BLaER1 (cell line): ENCODE measurements at regions not wholly inside any gene's neighbourhood (a gene's known extent, or its start where the extent isn't known, plus 50 kb on each side); places are given as distances from the start of the nearest gene placed in this dataset.
"Not testable (repeated sequence)": the region's sequence is repeated elsewhere in the genome, so short reads cannot be mapped to it uniquely, and the experiment has no call there.

Source experiments
- H3K27ac ChIP-seq: shearing (Covaris generic); formaldehyde crosslinking; 2 replicates; pipeline ENCODE4 v1.8.1; 2022
- H3K27me3 ChIP-seq: shearing (Covaris generic); formaldehyde crosslinking; 2 replicates; pipeline ENCODE4 v1.8.1; 2022
- H3K36me3 ChIP-seq: shearing (Covaris generic); formaldehyde crosslinking; 2 replicates; pipeline ENCODE4 v1.8.1; 2022
- H3K4me1 ChIP-seq: shearing (Covaris generic); formaldehyde crosslinking; 2 replicates; pipeline ENCODE4 v1.8.1; 2022
- H3K4me2 ChIP-seq: shearing (Covaris generic); formaldehyde crosslinking; 2 replicates; pipeline ENCODE4 v1.8.1; 2022
- H3K4me3 ChIP-seq: shearing (Covaris generic); formaldehyde crosslinking; 2 replicates; pipeline ENCODE4 v1.8.1; 2022
- H3K9ac ChIP-seq: shearing (Covaris generic); formaldehyde crosslinking; 2 replicates; pipeline ENCODE4 v1.8.1; 2022
- H3K9me3 ChIP-seq: shearing (Covaris generic); formaldehyde crosslinking; 2 replicates; pipeline ENCODE4 v1.8.1; 2022
- H4K20me1 ChIP-seq: shearing (Covaris generic); formaldehyde crosslinking; 2 replicates; pipeline ENCODE4 v1.8.1; 2022
- Cebpa-rat ChIP-seq: shearing (Covaris generic); IDR thresholded peaks from 2 replicates; pipeline ENCODE4 v1.8.1; 2022

DNA sequence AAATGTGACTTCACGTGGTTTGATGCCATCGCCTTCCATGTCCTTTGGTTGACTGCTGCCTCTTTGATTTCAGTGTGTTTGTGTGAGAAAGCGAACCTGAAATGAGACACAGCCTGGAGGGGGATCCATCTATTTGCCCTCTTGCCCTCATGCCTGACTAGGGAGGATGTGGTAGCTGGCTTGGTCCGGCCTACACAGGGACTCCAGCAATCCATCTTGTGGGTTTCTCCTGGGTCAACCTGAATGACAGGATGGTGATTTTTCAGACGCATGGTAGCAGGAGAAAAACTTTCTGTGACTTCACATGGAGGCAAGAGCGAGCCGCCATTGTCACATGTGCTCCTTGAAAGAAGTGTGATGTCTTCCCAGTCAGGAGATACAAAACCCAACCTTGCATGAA, 117.9 kb upstream of the DNAH14 start:
- Histone ChIP-seq H3K4me1 (no peaks in the 10 kb centered on the region), H3K9ac (no peak overlapping the region), H3K36me3 (no peaks in the 10 kb centered on the region), H3K4me3 (no peak overlapping the region), H4K20me1 (no peaks in the 10 kb centered on the region), H3K9me3 (peaks cover 32% of the 10 kb centered on the region), H3K27me3 (no peaks in the 10 kb centered on the region), H3K4me2 (no peak overlapping the region), H3K27ac (no peak overlapping the region)
- TF ChIP-seq Cebpa-rat: no peak

DNA sequence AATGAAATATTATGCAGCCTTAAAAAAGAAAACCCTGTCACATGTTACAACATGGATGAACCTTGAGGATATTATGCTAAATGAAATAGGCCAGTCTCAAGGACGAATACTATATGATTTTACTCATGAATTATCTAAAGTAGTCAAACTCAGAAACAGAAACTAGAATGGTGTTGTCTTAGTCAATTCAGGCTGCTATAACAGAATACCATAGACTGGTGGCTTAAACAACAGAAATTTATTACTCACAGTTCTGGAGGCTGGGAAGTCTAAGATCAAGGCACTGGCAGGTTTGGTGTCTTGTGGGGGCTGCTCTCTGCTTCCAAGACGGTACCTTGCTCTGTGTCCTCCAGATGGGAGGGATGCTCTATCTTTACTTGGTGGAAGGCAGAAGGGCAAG, 113.8 kb upstream of the DNAH14 start:
- Histone ChIP-seq H3K4me1 (no peaks in the 10 kb centered on the region), H3K27ac (no peak overlapping the region), H3K9ac (no peak overlapping the region), H3K9me3 (peaks cover 36% of the 10 kb centered on the region), H4K20me1 (no peaks in the 10 kb centered on the region), H3K4me3 (no peak overlapping the region), H3K27me3 (no peaks in the 10 kb centered on the region), H3K4me2 (no peak overlapping the region), H3K36me3 (no peaks in the 10 kb centered on the region)
- no peak for TF ChIP-seq Cebpa-rat

DNA sequence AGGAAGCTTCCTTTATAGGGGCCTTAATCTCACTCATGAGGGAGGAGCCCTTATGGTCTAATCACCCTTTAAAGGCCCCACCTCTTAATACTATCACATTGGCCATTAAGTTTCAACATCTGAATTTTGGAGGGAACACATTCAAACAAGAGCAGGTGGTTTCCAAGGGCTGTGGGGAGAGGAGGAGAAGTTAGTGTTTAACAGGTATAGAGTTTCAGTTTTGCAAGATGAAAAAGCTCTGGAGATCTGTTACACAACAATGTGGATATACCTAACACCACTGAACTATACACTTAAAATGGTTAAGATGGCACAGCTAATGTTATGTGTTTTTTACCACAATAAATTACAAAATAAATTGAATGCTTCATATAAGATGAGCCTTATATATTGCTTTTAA, 113.4 kb upstream of the DNAH14 start:
- Histone ChIP-seq H3K27ac (no peak overlapping the region), H3K9ac (no peak overlapping the region), H3K9me3 (peaks cover 36% of the 10 kb centered on the region), H3K36me3 (no peaks in the 10 kb centered on the region), H3K27me3 (no peaks in the 10 kb centered on the region), H3K4me2 (no peak overlapping the region), H3K4me1 (no peaks in the 10 kb centered on the region), H4K20me1 (no peaks in the 10 kb centered on the region), H3K4me3 (no peak overlapping the region)
- TF ChIP-seq Cebpa-rat: no peak

DNA sequence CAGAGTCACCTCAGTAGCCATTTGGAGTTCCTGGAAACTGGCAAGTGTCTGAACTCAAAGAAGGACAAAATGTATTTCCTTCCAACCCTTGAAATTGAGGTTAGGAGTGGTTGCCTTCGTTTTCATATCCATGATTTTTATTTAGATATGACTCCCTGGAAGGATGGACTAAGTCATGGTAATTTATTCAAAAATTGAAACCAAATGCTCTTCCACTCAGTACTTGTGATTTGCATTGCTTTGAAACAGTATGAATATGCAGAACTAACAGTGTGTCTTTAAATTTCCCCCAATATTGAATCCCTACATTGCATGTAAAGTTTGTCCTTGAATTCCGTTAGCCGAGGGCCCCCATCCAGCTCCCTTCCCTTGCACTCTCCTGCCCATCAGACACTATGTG, 112.1 kb upstream of the DNAH14 start:
- Histone ChIP-seq H3K36me3 (no peaks in the 10 kb centered on the region), H3K9ac (no peak overlapping the region), H3K4me2 (no peak overlapping the region), H3K27ac (no peak overlapping the region), H4K20me1 (no peaks in the 10 kb centered on the region), H3K9me3 (peaks cover 42% of the 10 kb centered on the region), H3K4me3 (no peak overlapping the region), H3K27me3 (no peaks in the 10 kb centered on the region), H3K4me1 (no peaks in the 10 kb centered on the region)
- no peak for TF ChIP-seq Cebpa-rat

DNA sequence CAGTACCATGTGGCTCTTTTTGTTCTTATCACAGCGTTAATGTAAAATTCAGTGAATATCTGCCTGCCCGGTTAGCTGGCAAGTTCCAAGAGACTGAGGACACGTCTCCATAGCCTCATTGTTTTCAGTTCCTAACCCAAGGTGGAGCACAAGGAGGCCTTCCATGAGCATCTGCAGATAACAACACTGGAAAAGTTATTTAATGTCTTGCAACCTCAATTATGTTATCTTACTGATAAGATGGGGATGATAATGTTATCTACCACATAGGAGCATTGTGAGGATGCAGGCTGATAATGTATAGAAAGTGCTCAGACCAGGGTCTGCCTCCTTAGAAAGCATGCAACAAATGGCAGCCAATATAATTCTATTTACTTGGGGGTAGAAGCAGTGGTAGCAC, 109.6 kb upstream of the DNAH14 start:
- TF ChIP-seq Cebpa-rat: no peak
- H3K9me3 ChIP-seq: peaks cover 55% of the 10 kb centered on the region
- no peak overlapping the region for H3K9ac ChIP-seq

DNA sequence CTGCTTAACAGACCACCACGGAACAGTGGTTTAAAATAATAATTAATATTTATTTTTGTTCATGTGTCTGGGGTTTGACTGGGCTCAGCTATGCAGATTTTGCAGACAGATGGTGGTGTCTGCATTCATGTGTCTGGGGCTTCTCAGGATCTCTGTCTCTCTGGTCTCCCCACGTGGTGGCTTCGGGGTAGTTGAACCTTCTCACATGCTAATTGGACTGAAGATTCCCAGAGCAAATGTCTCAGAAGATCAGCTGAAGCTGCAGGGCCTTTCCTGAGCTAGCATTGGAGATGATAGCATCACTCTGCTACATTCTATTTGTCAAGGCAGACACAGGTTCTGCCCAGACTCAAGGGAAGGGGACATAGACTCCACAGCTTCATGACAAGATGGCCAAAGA, 109.1 kb upstream of the DNAH14 start:
- no peaks in the 10 kb centered on the region for H3K36me3 ChIP-seq
- no peaks in the 10 kb centered on the region for H3K27me3 ChIP-seq
- H3K9me3 ChIP-seq: peaks cover 57% of the 10 kb centered on the region
- TF ChIP-seq Cebpa-rat: no peak
- H3K4me2 ChIP-seq: no peak overlapping the region
- H3K9ac ChIP-seq: no peak overlapping the region
- no peaks in the 10 kb centered on the region for H4K20me1 ChIP-seq
- H3K4me3 ChIP-seq: no peak overlapping the region
- no peaks in the 10 kb centered on the region for H3K4me1 ChIP-seq
- H3K27ac ChIP-seq: no peak overlapping the region

More for the DNA sequence above, 109.6 kb upstream of the DNAH14 start:
- Histone ChIP-seq H3K4me3 (no peak overlapping the region), H4K20me1 (no peaks in the 10 kb centered on the region), H3K4me2 (no peak overlapping the region), H3K27ac (no peak overlapping the region), H3K27me3 (no peaks in the 10 kb centered on the region), H3K36me3 (no peaks in the 10 kb centered on the region), H3K4me1 (no peaks in the 10 kb centered on the region)

DNA sequence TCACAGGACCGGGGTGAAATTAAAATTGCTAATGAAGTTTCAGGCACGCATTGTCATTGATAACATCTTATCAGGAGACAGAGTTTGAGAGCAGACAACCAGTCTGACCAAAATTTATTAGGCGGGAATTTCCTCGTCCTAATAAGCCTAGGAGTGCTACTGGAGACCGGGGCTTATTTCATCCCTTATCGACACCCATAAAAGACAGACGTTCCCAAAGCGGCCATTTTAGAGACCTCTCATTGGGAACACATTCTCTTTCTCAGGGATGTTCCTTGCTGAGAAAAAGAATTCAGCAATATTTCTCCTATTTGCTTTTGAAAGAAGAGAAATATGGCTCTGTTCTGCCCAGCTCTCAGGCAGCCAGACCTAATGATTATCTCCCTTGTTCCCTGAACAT, 107.7 kb upstream of the DNAH14 start:
- not testable (repeated sequence) for H3K4me2 ChIP-seq, H3K4me3 ChIP-seq, H3K27ac ChIP-seq, H3K9ac ChIP-seq, H3K4me1 ChIP-seq, H3K36me3 ChIP-seq, H3K27me3 ChIP-seq, H4K20me1 ChIP-seq
- peaks cover 57% of the 10 kb centered on the region for H3K9me3 ChIP-seq

DNA sequence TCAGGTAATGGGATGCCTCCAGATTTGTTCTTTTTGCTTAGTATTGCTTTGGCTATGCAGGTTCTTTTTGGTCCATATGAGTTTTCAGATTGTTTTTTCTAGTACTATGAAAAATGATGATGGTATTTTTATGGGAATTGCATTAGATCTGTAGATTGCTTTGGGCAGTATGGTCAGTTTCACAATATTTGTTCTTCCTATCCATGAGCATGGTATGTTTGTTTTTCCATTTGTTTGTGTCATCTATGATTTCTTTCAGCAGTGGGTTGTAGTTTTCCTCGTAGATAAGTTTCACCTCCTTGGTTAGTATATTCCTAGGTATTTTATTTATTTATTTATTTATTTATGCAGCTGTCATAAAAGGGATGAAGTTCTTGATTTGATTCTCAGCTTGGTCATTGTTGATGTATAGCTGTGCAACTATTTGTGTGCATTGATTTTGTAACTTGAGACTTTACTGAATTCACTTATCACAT, 103.9 kb upstream of the DNAH14 start:
- no peaks in the 10 kb centered on the region for H3K36me3 ChIP-seq
- H3K27me3 ChIP-seq: no peaks in the 10 kb centered on the region
- no peak overlapping the region for H3K9ac ChIP-seq
- H3K4me2 ChIP-seq: no peak overlapping the region
- TF ChIP-seq Cebpa-rat: no peak
- no peaks in the 10 kb centered on the region for H4K20me1 ChIP-seq
- H3K9me3 ChIP-seq: peaks cover 43% of the 10 kb centered on the region
- H3K27ac ChIP-seq: no peak overlapping the region
- H3K4me3 ChIP-seq: no peak overlapping the region
- no peaks in the 10 kb centered on the region for H3K4me1 ChIP-seq

DNA sequence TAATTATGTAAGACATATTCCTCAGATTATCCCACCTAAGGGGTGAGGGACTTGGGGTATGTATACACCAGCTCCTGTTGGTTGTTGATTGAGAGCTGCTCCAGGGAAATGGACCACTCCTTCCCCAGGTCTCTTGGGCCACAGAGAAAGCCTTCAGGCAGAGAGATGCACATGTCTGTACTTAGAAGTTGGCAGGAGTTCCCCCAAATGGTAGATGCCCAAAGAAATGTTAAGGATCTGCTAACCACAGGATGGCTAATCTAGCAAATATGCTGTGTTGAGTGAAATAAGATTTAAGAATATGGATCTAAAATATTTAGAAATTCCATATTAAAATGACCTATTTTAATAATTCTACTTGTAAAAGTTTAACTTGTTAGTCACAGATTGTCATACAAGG, 100.8 kb upstream of the DNAH14 start:
- no peak overlapping the region for H3K4me3 ChIP-seq
- no peaks in the 10 kb centered on the region for H3K27me3 ChIP-seq
- no peaks in the 10 kb centered on the region for H3K36me3 ChIP-seq
- peaks cover 26% of the 10 kb centered on the region for H3K9me3 ChIP-seq
- no peak for TF ChIP-seq Cebpa-rat
- H3K4me1 ChIP-seq: no peaks in the 10 kb centered on the region
- H3K27ac ChIP-seq: no peak overlapping the region
- no peak overlapping the region for H3K4me2 ChIP-seq
- H4K20me1 ChIP-seq: no peaks in the 10 kb centered on the region
- no peak overlapping the region for H3K9ac ChIP-seq

DNA sequence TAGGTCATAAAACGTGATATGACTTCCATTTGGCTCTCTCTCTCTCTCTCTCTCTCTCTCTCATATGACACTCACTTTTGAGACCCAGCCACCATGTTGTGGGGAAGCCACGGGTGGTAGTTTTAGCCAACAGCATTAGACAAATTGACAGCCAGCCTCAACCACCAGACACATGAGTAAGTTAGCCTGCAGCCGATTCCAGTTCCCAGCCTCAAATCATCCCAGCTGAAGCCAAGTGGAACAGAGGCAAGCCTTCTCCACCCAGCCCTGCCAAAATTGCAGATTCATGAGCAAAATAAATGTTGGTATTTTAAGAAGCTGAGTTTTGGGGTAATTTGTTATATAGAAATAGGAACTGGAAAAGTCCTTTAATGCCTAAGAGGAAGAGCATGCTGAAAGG, 98.0 kb upstream of the DNAH14 start:
- Histone ChIP-seq H3K4me1 (no peaks in the 10 kb centered on the region), H3K9ac (no peak overlapping the region), H3K36me3 (no peaks in the 10 kb centered on the region), H4K20me1 (no peaks in the 10 kb centered on the region), H3K27ac (no peak overlapping the region), H3K4me3 (no peak overlapping the region), H3K9me3 (peaks cover 13% of the 10 kb centered on the region), H3K27me3 (no peaks in the 10 kb centered on the region), H3K4me2 (no peak overlapping the region)
- no peak for TF ChIP-seq Cebpa-rat

DNA sequence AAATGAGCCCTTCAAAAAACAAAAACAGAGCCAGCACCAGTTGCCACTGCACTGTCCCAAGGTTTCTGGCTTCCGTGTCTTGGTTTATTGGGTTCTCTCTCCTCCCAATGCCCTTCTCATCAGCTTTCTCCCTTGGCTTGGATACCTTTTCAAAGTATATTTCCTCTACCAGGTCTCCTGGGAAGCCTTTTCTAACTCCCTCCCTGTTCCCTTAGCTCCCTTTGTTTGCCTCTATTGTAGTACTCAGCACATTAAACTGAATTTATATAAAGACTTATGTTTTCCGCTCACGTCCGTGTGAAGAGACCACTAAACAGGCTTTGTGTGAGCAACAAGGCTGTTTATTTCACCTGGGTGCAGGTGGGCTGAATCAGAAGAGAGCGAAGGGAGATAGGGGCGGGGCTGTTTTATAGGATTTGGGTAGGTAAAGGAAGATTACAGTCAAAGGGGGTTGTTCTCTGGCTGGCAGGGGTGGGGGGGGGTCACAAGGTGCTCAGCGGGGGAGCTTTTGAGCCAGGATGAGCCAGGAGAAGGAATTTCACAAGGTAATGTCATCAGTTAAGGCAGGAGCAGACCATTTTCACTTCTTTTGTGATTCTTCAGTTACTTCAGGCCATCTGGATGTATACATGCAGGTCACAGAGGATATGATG, 89.7 kb upstream of the DNAH14 start:
- not testable (repeated sequence) for H3K9ac ChIP-seq, H3K4me1 ChIP-seq, H3K4me3 ChIP-seq, H3K27ac ChIP-seq, H3K27me3 ChIP-seq, H4K20me1 ChIP-seq, H3K36me3 ChIP-seq, H3K4me2 ChIP-seq
- peaks cover 41% of the 10 kb centered on the region for H3K9me3 ChIP-seq

DNA sequence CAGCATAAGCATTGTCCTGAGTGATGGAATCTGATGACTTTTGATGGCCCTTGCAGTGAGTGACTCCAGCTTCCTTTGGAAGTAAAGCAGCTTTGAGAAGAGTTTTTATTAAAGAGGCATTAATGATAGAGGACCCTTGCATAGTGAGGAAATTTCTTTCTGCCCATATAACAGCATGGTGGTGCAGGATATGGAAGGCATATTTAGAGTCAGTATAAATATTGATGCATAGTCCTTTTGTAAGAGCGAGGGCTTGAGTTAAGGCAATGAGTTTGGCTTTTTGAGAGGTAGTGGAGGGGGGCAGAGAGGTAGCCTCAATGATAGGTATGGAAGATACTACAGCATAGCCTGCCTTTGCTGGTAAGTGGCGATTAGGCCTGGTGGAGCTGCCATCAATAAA, 87.7 kb upstream of the DNAH14 start:
- peaks cover 41% of the 10 kb centered on the region for H3K9me3 ChIP-seq
- H3K27ac ChIP-seq, H3K36me3 ChIP-seq, H3K27me3 ChIP-seq, H3K4me3 ChIP-seq, H3K4me2 ChIP-seq, H4K20me1 ChIP-seq, H3K4me1 ChIP-seq, H3K9ac ChIP-seq: not testable (repeated sequence)
